GM21423 (cell line): ENCODE measurements at regions not wholly inside any gene's neighbourhood (a gene's known extent, or its start where the extent isn't known, plus 50 kb on each side); places are given as distances from the start of the nearest gene placed in this dataset.
"Not testable (repeated sequence)": the region's sequence is repeated elsewhere in the genome, so short reads cannot be mapped to it uniquely, and the experiment has no call there.

Experiments used
- ATAC-seq: cut with Tn5 transposase; IDR thresholded peaks from one replicate; pipeline ENCODE4 v1.9.1; 2021; ENCODE audit warnings: mild to moderate bottlenecking, moderate library complexity; ENCODE audit not compliant: unreplicated experiment

GRCh38 chr15:96124436-96124835 is 206.1 kb upstream of the NR2F2 start:
- no peak for ATAC-seq

GRCh38 chr15:96125721-96126415 is 204.6 kb upstream of the NR2F2 start:
- ATAC-seq = no peak

GRCh38 chr15:96126859-96127258 is 203.6 kb upstream of the NR2F2 start:
- no peak for ATAC-seq

GRCh38 chr15:96130734-96131133 is 199.8 kb upstream of the NR2F2 start:
- no peak for ATAC-seq

- no peak for ATAC-seq
Measured at GRCh38 chr15:96132126-96132525, 198.4 kb upstream of the NR2F2 start.

GRCh38 chr15:96135166-96136093 is 195.1 kb upstream of the NR2F2 start:
- ATAC-seq = no peak

GRCh38 chr15:96138985-96139384 is 191.5 kb upstream of the NR2F2 start:
- no peak for ATAC-seq

GRCh38 chr15:96142498-96142897 is 188.0 kb upstream of the NR2F2 start:
- no peak for ATAC-seq

- no peak for ATAC-seq
Measured at GRCh38 chr15:96144734-96145133, 185.8 kb upstream of the NR2F2 start.

GRCh38 chr15:96146726-96147125 is 183.8 kb upstream of the NR2F2 start:
- no peak for ATAC-seq

GRCh38 chr15:96147267-96147666 is 183.2 kb upstream of the NR2F2 start:
- no peak for ATAC-seq

GRCh38 chr15:96150254-96150653 is 180.2 kb upstream of the NR2F2 start:
- ATAC-seq = no peak

GRCh38 chr15:96151749-96152148 is 178.8 kb upstream of the NR2F2 start:
- not testable (repeated sequence) for ATAC-seq

- ATAC-seq = no peak
Measured at GRCh38 chr15:96153929-96154328, 176.6 kb upstream of the NR2F2 start.

GRCh38 chr15:96158938-96159337 is 171.6 kb upstream of the NR2F2 start:
- no peak for ATAC-seq

- no peak for ATAC-seq
Measured at GRCh38 chr15:96160269-96160668, 170.2 kb upstream of the NR2F2 start.

GRCh38 chr15:96160800-96161199 is 169.7 kb upstream of the NR2F2 start:
- no peak for ATAC-seq

GRCh38 chr15:96162322-96162721 is 168.2 kb upstream of the NR2F2 start:
- no peak for ATAC-seq

- no peak for ATAC-seq
Measured at GRCh38 chr15:96165081-96165480, 165.4 kb upstream of the NR2F2 start.

- no peak for ATAC-seq
Measured at GRCh38 chr15:96165775-96166174, 164.7 kb upstream of the NR2F2 start.

GRCh38 chr15:96166223-96167200 is 164.0 kb upstream of the NR2F2 start:
- ATAC-seq = no peak
